SK-N-SH treated with all-trans-retinoic acid at 6 μM for 48 hours (cell line): ENCODE measurements at regions not wholly inside any gene's neighbourhood (a gene's known extent, or its start where the extent isn't known, plus 50 kb on each side); places are given as distances from the start of the nearest gene placed in this dataset.

ENCODE experiments used
- CREB5 ChIP-seq: fragments of 250-450 bp; sonication (Bioruptor Pico); IDR thresholded peaks from 2 replicates; pipeline ENCODE4 v1.5.1; 2020; ENCODE audit warnings: low read depth, mild to moderate bottlenecking, moderate library complexity
- CSRNP3 ChIP-seq: fragments of 250-450 bp; sonication (Bioruptor Pico); IDR thresholded peaks from 2 replicates; pipeline ENCODE4 v1.5.1; 2021; ENCODE audit warnings: mild to moderate bottlenecking, moderate library complexity
- ESRRG ChIP-seq: fragments of 250-450 bp; sonication (Bioruptor Pico); IDR thresholded peaks from 2 replicates; pipeline ENCODE4 v1.6.1; 2021; ENCODE audit warnings: mild to moderate bottlenecking
- PPARA ChIP-seq: fragments of 250-450 bp; sonication (Bioruptor Pico); IDR thresholded peaks from 2 replicates; pipeline ENCODE4 v1.5.0; 2020; ENCODE audit warnings: mild to moderate bottlenecking, borderline replicate concordance
- ZFP3 ChIP-seq: fragments of 250-450 bp; sonication (Bioruptor Pico); IDR thresholded peaks from 2 replicates; pipeline ENCODE4 v1.5.0; 2020; ENCODE audit warnings: mild to moderate bottlenecking, moderate library complexity

GRCh38 chr3:144772372-144772771 lies 800.7 kb downstream of the DIPK2A start:
- TF ChIP-seq ESRRG (CRISPR knock-in tag) (no peak), CSRNP3 (CRISPR knock-in tag) (no peak), PPARA (CRISPR knock-in tag) (no peak), CREB5 (CRISPR knock-in tag) (no peak), ZFP3 (CRISPR knock-in tag) (no peak)
